22Rv1 (cell line): ENCODE measurements at regions not wholly inside any gene's neighbourhood (a gene's known extent, or its start where the extent isn't known, plus 50 kb on each side); places are given as distances from the start of the nearest gene placed in this dataset.
"Not testable (repeated sequence)": the region's sequence is repeated elsewhere in the genome, so short reads cannot be mapped to it uniquely, and the experiment has no call there.

Source experiments
- H3K27ac ChIP-seq: fragments of 450-650 bp; 2 replicates; pipeline ENCODE4 v1.5.1; 2017
- CTCF ChIP-seq: fragments of 450-650 bp; IDR thresholded peaks from 2 replicates; pipeline ENCODE4 v1.5.1; 2017; ENCODE audit warnings: mild to moderate bottlenecking
- ZFX ChIP-seq: fragments of 450-650 bp; IDR thresholded peaks from 2 replicates; pipeline ENCODE4 v1.6.1; 2017; ENCODE audit warnings: antibody characterized with exemption, borderline replicate concordance

DNA sequence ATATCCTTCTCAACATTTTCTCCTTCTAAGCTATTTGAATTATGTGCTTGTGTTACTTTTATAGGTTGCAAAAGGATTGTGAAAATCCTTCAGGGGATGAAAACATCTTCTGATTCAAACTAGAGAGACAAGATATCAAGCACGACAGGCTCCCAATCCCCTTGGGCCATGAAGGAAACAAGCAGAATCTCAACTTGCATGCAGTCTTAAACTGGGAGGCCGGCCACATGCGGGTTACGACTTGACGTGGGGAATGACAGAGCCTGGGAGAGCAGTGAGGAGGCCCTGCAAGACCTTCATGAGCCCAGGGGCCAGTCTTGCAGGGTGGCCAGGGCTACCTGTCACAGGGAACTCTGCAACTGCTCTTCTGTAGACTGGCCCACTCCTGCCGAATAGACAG lies 94.4 kb downstream of the SCN11A start:
- no peak overlapping the region for H3K27ac ChIP-seq
- no peak for TF ChIP-seq CTCF
- no peak for TF ChIP-seq ZFX

DNA sequence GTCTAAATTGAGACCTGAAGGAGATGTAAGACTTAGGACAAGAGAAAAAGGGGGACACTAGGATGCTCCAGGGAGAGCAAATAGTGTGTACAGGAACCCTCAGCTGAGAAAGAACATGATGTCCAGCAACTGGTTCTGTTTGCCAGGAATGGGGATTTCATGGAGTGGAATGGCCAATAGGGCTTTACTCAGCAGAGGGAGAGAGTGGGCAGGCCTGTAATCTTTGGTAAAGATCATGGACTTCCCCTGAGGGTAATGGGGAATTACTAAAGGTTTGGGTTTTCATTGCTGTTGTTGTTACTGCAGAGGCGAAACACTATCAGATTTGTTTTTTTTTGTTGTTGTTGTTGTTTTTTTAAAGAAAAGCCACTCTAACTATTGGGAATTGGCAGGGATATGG lies 99.0 kb downstream of the SCN11A start:
- TF ChIP-seq CTCF, result no peak
- no peak for TF ChIP-seq ZFX
- H3K27ac ChIP-seq, result no peak overlapping the region

- H3K27ac ChIP-seq, result not testable (repeated sequence)
Measured at GRCh38 chr3:38951167-38951566, 100.6 kb downstream of the SCN11A start.

GRCh38 chr3:38950581-38950980 lies 101.2 kb downstream of the SCN11A start:
- no peak overlapping the region for H3K27ac ChIP-seq
- TF ChIP-seq ZFX, result no peak
- TF ChIP-seq CTCF, result no peak

GRCh38 chr3:38949994-38950393 lies 101.8 kb downstream of the SCN11A start:
- H3K27ac ChIP-seq, result no peak overlapping the region
- TF ChIP-seq ZFX (no peak), CTCF (no peak)

- TF ChIP-seq ZFX (no peak), CTCF (no peak)
- no peak overlapping the region for H3K27ac ChIP-seq
Measured at GRCh38 chr3:38940394-38940793, 111.3 kb downstream of the SCN11A start.

GRCh38 chr3:38925351-38925750 lies 109.3 kb upstream of the SCN10A start:
- no peak overlapping the region for H3K27ac ChIP-seq
- TF ChIP-seq ZFX, result no peak
- no peak for TF ChIP-seq CTCF

GRCh38 chr3:38916706-38917105 lies 100.7 kb upstream of the SCN10A start:
- no peak overlapping the region for H3K27ac ChIP-seq

More at GRCh38 chr3:38916706-38917105, 100.7 kb upstream of the SCN10A start:
- TF ChIP-seq ZFX (no peak), CTCF (no peak)
